Type B pancreatic cell (in vitro differentiated cells): ENCODE measurements at regions not wholly inside any gene's neighbourhood (a gene's known extent, or its start where the extent isn't known, plus 50 kb on each side); places are given as distances from the start of the nearest gene placed in this dataset. TPM values are rescaled to one million over a fixed set of nuclear protein-coding genes. Genes with fewer than 3 reads are reported as not detected.

Source experiments
- DNase-seq: peaks from one replicate; pipeline ENCODE4 v3.0.0; 2021; ENCODE audit warnings: mixed read lengths; ENCODE audit not compliant: unreplicated experiment; ENCODE audit errors: extremely low spot score
- H3K27ac Mint-ChIP-seq: 2 replicates; pipeline ENCODE4 v1.8.0; 2021; ENCODE audit warnings: mild to moderate bottlenecking, mixed read lengths
- H3K27me3 Mint-ChIP-seq: 2 replicates; pipeline ENCODE4 v1.8.0; 2021; ENCODE audit warnings: mixed read lengths
- H3K36me3 Mint-ChIP-seq: 2 replicates; pipeline ENCODE4 v1.8.0; 2021; ENCODE audit warnings: mixed read lengths
- H3K4me1 Mint-ChIP-seq: one replicate; pipeline ENCODE4 v1.8.0; 2021; ENCODE audit warnings: mixed read lengths; ENCODE audit not compliant: unreplicated experiment
- H3K4me3 Mint-ChIP-seq: 2 replicates; pipeline ENCODE4 v1.8.0; 2021; ENCODE audit warnings: mild to moderate bottlenecking, mixed read lengths
- H3K9me3 Mint-ChIP-seq: 2 replicates; pipeline ENCODE4 v1.8.0; 2021; ENCODE audit warnings: mixed read lengths
- microRNA-seq: library from miRNA; unstranded; fragments of <30 nt; microRNA quantifications from one replicate; pipeline ENCODE4, GENCODE V29; 2020
- TF ChIP-seq, protein P1 (sequence below): fragments of 200-600 bp; sonication (generic); conservative IDR thresholded peaks from 2 replicates; pipeline ENCODE4 v1.5.0; 2021; ENCODE audit warnings: antibody characterized with exemption, mild to moderate bottlenecking

- Mint-ChIP-seq H3K4me3 (no peak overlapping the region), H3K27me3 (no peaks in the 10 kb centered on the region), H3K9me3 (peaks cover 5% of the 10 kb centered on the region), H3K36me3 (no peaks in the 10 kb centered on the region), H3K4me1 (no peaks in the 10 kb centered on the region), H3K27ac (no peak overlapping the region)
- TF ChIP-seq, protein P1, sequence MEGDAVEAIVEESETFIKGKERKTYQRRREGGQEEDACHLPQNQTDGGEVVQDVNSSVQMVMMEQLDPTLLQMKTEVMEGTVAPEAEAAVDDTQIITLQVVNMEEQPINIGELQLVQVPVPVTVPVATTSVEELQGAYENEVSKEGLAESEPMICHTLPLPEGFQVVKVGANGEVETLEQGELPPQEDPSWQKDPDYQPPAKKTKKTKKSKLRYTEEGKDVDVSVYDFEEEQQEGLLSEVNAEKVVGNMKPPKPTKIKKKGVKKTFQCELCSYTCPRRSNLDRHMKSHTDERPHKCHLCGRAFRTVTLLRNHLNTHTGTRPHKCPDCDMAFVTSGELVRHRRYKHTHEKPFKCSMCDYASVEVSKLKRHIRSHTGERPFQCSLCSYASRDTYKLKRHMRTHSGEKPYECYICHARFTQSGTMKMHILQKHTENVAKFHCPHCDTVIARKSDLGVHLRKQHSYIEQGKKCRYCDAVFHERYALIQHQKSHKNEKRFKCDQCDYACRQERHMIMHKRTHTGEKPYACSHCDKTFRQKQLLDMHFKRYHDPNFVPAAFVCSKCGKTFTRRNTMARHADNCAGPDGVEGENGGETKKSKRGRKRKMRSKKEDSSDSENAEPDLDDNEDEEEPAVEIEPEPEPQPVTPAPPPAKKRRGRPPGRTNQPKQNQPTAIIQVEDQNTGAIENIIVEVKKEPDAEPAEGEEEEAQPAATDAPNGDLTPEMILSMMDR = no peak
- no peak for DNase-seq
Observed at GRCh38 chr14:106879241-106879640, 1352.9 kb downstream of the TMEM121 start.

DNA sequence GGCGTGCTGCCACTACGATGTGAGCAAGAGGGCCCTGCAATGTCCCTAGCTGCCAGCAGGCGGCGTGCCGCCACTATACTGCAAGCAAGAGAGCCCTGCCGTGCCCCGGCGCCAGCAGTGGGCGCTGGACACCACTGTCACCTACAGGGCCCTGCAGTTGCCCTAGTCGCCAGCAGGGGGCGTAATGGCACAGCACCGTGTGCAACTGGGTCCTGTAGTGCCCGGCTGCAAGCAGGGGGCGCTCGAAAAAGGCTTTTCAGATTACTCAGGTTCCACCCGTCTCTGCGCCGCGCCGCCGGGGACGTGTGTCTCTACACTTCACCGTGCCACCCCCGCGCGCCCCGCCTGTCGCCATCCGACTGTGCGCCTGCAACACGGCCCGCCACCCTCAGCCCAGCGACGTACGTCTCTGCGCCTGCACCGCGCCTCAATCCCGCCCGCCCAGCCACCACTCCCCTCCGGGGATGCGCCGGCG lies 1356.9 kb downstream of the TMEM121 start:
- TF ChIP-seq, protein P1 = peak; percentile 52
- no peak for DNase-seq
- Mint-ChIP-seq H3K4me3 (no peak overlapping the region), H3K36me3 (no peaks in the 10 kb centered on the region), H3K27ac (no peak overlapping the region), H3K4me1 (no peaks in the 10 kb centered on the region), H3K27me3 (no peaks in the 10 kb centered on the region), H3K9me3 (no peaks in the 10 kb centered on the region)

Small RNA genes lying in the stretch of these regions (microRNA-seq; reads per million reads assigned to microRNA genes)
- not detected for gene MIR4507
- gene MIR4537 = not detected
- not detected for gene MIR4538
- not detected for gene MIR4539
- gene MIR5195 = not detected
- gene MIR8071-1 = not detected
- gene MIR8071-2 = not detected
